HG03097 (cell line): ENCODE measurements at regions not wholly inside any gene's neighbourhood (a gene's known extent, or its start where the extent isn't known, plus 50 kb on each side); places are given as distances from the start of the nearest gene placed in this dataset.
"Not testable (repeated sequence)": the region's sequence is repeated elsewhere in the genome, so short reads cannot be mapped to it uniquely, and the experiment has no call there.

Experiments used
- ATAC-seq: cut with Tn5 transposase; IDR thresholded peaks from one replicate; pipeline ENCODE4 v1.9.1; 2021; ENCODE audit not compliant: unreplicated experiment, low FRiP score

- no peak for ATAC-seq
Observed at GRCh38 chr5:120137582-120137981, 326.5 kb upstream of the PRR16 start.

- ATAC-seq, result no peak
Observed at GRCh38 chr5:120139039-120139438, 325.1 kb upstream of the PRR16 start.

GRCh38 chr5:120140501-120140900, 323.6 kb upstream of the PRR16 start:
- no peak for ATAC-seq

GRCh38 chr5:120141076-120141475, 323.0 kb upstream of the PRR16 start:
- no peak for ATAC-seq

- ATAC-seq, result no peak
Observed at GRCh38 chr5:120146787-120147186, 317.3 kb upstream of the PRR16 start.

GRCh38 chr5:120147911-120148310, 316.2 kb upstream of the PRR16 start:
- not testable (repeated sequence) for ATAC-seq

- no peak for ATAC-seq
Observed at GRCh38 chr5:120150770-120151169, 313.3 kb upstream of the PRR16 start.

GRCh38 chr5:120151181-120151580, 312.9 kb upstream of the PRR16 start:
- no peak for ATAC-seq

GRCh38 chr5:120151825-120152224, 312.3 kb upstream of the PRR16 start:
- no peak for ATAC-seq

- no peak for ATAC-seq
Observed at GRCh38 chr5:120152472-120152871, 311.6 kb upstream of the PRR16 start.

GRCh38 chr5:120152931-120153330, 311.2 kb upstream of the PRR16 start:
- ATAC-seq, result no peak

GRCh38 chr5:120153551-120153950, 310.5 kb upstream of the PRR16 start:
- ATAC-seq, result no peak

GRCh38 chr5:120155873-120156272, 308.2 kb upstream of the PRR16 start:
- no peak for ATAC-seq

- no peak for ATAC-seq
Observed at GRCh38 chr5:120158211-120158610, 305.9 kb upstream of the PRR16 start.

- no peak for ATAC-seq
Observed at GRCh38 chr5:120159155-120159554, 304.9 kb upstream of the PRR16 start.

GRCh38 chr5:120160124-120160895, 303.8 kb upstream of the PRR16 start:
- no peak for ATAC-seq

- no peak for ATAC-seq
Observed at GRCh38 chr5:120162321-120162720, 301.8 kb upstream of the PRR16 start.

- ATAC-seq, result no peak
Observed at GRCh38 chr5:120164037-120164436, 300.1 kb upstream of the PRR16 start.

GRCh38 chr5:120164986-120165385, 299.1 kb upstream of the PRR16 start:
- ATAC-seq, result no peak

- no peak for ATAC-seq
Observed at GRCh38 chr5:120173125-120173524, 291.0 kb upstream of the PRR16 start.

- ATAC-seq, result no peak
Observed at GRCh38 chr5:120174089-120174488, 290.0 kb upstream of the PRR16 start.

GRCh38 chr5:120181238-120181637, 282.9 kb upstream of the PRR16 start:
- not testable (repeated sequence) for ATAC-seq

GRCh38 chr5:120194650-120195049, 269.4 kb upstream of the PRR16 start:
- not testable (repeated sequence) for ATAC-seq
